GM10248 (cell line): ENCODE measurements at regions not wholly inside any gene's neighbourhood (a gene's known extent, or its start where the extent isn't known, plus 50 kb on each side); places are given as distances from the start of the nearest gene placed in this dataset.

Experiments
- CTCF ChIA-PET: fragments of 300-600 bp; sonication (Branson Sonifier 250); formaldehyde crosslinking; extraction: SDS; loops from one replicate; lab custom pipeline; 2021; ENCODE audit warnings: antibody characterized with exemption; lab: Yijun Ruan, JAX
- POLR2A ChIA-PET: fragments of 350-650 bp; sonication (Branson Sonifier 250); formaldehyde crosslinking; extraction: SDS; loops from one replicate; lab custom pipeline; 2020; ENCODE audit warnings: antibody characterized with exemption; lab: Yijun Ruan, JAX
- DNase-seq: peaks from one replicate; pipeline ENCODE4 v3.0.0; 2012; ENCODE audit errors: extremely low spot score
- CTCF ChIP-seq: IDR thresholded peaks from 2 replicates; pipeline ENCODE4 v1.5.1; 2012; ENCODE audit warnings: mild to moderate bottlenecking, low read depth; ENCODE audit errors: extremely low read depth, missing control alignments, control extremely low read depth

DNA sequence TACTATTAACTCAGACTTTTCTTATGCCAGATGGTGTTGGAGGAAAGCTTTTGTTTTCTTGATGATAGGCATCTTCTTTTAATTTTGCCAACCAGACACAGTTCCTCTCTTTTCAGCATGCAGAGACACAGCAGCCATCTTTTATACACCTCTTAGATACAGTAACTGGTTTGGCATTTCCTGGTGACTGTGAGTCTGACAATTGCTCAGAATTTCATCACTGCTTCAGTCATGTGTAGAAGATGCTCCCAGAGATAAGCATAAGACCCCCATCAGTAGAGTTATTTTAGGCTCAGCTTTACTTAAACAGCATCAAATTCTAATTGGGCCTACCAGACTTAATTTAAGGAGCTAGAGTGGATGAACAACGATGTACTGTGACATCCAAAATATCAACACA is 779.0 kb downstream of the SQOR start:
- ChIA-PET POLR2A (no interaction called here), CTCF (no interaction called here)
- TF ChIP-seq CTCF, result no peak
- DNase-seq, result no peak

DNA sequence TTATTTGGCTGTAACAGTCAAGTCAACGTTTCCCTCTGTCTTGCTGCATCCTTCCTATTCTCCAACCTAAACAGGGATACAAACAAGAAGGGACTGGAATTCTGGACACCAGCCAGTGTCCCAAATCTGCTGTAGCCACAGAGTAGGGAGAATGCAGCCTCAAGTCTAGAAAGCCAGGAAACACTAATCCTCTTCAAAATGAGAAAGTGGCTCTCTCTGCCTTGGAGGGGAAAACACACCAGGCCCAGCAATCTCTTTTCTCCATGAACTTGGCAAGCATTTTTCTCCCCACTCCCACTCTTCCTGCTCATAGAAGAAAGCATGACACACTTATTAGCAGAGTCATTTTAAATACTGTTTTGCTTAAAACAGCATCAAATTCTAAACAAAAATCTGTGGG is 781.7 kb downstream of the SQOR start:
- ChIA-PET CTCF (no interaction called here), POLR2A (no interaction called here)
- DNase-seq, result no peak
- TF ChIP-seq CTCF, result no peak

- POLR2A ChIA-PET, result no interaction called here
- no peak for TF ChIP-seq CTCF
- CTCF ChIA-PET, result no interaction called here
- no peak for DNase-seq
Measured at GRCh38 chr15:46420990-46421389, 786.2 kb downstream of the SQOR start.

DNA sequence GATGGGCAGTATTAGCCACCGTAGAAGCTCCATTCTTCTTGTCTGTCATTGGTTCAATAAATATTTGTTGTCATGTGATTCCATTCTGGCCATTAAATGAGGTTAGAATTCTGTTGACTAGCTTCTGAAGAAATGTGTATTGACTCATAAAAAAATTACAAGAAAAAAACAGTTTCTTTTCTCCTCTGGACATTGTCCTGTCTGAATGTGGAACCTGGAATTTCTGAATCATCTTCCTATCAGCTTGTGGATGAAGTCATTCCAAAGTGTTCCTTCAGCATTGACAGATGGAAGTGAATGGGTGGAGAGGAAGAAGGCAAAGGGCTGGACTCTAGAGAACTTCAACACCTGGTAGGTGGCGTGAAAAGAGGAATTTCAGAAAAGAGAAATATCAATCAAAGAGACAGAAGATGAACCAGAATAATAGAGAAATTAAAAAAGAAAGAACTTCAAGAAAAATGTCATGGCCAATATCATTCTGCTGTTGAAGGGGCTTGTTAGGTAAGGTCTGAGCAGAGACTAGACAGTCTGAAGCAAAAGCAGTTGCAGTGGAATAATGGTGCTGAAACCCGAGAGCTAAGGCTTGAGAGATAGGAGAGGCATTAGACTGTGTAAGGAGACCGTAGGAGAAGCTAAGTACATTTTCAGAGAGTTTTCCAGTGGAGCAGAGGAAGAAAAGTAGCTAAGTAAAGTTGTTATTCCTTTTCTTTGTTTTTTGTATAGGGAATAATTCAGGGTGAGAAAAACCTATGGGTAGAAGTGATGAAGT is 806.6 kb downstream of the SQOR start:
- ChIA-PET CTCF (interaction anchor here (0.8 to 1.9 kb wide), 2 partner anchors 16 to 129 kb away, joined by 4 read pairs; no protein-coding TSS in a partner anchor), POLR2A (no interaction called here)
- TF ChIP-seq CTCF, result no peak
- DNase-seq, result no peak

DNA sequence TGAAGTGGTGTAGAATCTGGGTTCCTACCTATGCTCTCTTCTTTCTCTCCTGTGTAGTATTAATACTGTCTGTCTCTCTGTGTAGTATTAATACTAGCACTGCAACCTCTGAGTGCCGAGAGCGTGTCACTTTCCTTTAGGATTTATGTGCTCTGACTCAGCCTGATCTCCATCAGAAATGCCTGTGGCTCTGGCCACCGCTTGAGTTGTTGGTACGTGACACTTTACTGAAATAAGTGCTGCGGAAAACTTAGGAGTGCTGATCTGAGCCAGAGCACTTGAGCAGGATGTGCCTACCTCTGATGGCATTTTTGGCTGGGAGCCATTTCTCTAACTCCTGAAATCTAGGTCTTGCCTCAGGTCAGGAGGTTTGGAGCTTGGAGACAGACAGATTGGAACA is 807.4 kb downstream of the SQOR start:
- no peak for TF ChIP-seq CTCF
- ChIA-PET POLR2A (no interaction called here), CTCF (interaction anchor here (0.8 to 1.9 kb wide), 2 partner anchors 17 to 130 kb away, joined by 4 read pairs; no protein-coding TSS in a partner anchor)
- no peak for DNase-seq

DNA sequence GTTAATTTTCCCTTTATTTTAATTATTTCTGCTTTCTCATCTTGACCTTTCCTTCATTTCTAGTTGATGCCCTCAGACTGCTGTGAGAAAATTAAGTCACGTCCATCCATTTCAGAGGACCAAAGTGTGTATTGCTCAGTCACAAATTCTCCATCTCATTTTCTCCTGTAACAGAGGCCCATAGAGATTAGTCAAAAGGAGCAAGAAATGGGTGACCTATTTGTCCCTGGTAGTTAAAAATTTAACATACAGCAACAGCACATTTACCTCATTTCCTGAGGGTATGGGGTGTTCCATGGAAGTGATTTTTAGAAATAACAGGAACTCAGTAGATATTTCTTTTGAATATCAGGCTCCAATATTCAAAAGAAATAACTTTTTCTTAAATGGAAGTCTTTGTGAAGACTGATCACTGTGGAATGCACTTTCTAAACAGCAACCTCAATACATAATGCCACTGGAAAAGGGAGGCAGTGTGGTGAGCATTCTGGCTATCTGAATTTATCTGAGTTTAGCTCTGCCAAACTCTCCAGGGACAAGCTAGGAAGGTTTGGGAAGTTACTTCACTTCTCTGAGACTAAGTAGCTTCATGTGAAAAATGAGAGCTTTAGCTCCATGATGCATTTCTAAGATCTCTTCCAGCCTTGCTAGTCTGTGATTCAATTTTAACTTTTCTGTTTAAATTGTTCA is 808.2 kb downstream of the SQOR start:
- TF ChIP-seq CTCF, result no peak
- ChIA-PET CTCF (interaction anchor here (1.9 kb wide), 1 partner anchor 18 kb away, joined by 4 read pairs; no protein-coding TSS in a partner anchor), POLR2A (no interaction called here)
- DNase-seq, result no peak
